ENCODE measurements at regions not wholly inside any gene's neighbourhood (a gene's known extent, or its start where the extent isn't known, plus 50 kb on each side); places are given as distances from the start of the nearest gene placed in this dataset.

DNA sequence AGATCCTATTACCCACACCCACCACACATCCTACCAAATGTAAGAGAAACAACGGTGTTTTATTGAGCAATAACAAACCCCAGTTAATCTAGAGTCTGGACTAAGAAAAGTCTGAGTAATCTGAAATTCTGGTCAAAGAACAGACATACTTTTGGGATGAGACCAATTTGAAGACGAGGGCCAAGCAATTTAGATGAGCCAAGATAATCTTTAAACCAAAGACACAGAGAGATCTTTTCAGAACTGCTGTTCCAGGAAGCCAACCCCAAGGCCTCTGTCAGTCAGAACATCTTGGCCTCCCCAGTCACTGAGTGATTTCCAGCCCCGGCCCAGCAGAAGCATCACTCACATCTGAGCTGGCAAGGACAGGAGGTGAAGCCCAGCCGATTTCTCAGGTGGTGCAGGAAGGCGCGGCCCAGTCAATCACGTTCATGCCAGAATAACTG is 118.5 kb upstream of the SYNDIG1 start:
- Histone ChIP-seq H3K36me3 (no peaks in the 10 kb centered on the region), H3K4me1 (no peaks in the 10 kb centered on the region), H3K27ac (no peak overlapping the region), H3K9me3 (no peaks in the 10 kb centered on the region), H3K4me3 (no peak overlapping the region), H3K27me3 (peaks cover 0 to 3% (median 0%) of the 10 kb centered on the region in 3 donors)
- intact Hi-C loops (cut with DNase I): no loop called here
- no peak for DNase-seq
- TF ChIP-seq POLR2A (IDR thresholded peaks at IDR 0.05): no peak
- no peak for TF ChIP-seq POLR2AphosphoS5 (IDR thresholded peaks at IDR 0.05)
- TF ChIP-seq CTCF (IDR thresholded peaks at IDR 0.05): no peak
- TF ChIP-seq EP300 (IDR thresholded peaks at IDR 0.05): no peak
- 60 to 76% methylated on average over 7 of the region's 7 CpGs for WGBS, 2 donors

GRCh38 chr20:24341781-24342180 is 127.6 kb upstream of the SYNDIG1 start:
- Histone ChIP-seq H3K36me3 (no peaks in the 10 kb centered on the region), H3K4me1 (no peaks in the 10 kb centered on the region), H3K27ac (no peak overlapping the region), H3K4me3 (no peak overlapping the region), H3K9me3 (no peaks in the 10 kb centered on the region), H3K27me3 (no peaks in the 10 kb centered on the region)
- intact Hi-C loops (cut with DNase I): no loop called here
- TF ChIP-seq EP300 (IDR thresholded peaks at IDR 0.05): no peak
- TF ChIP-seq POLR2A (IDR thresholded peaks at IDR 0.05): no peak
- no peak for TF ChIP-seq POLR2AphosphoS5 (IDR thresholded peaks at IDR 0.05)
- no peak for TF ChIP-seq CTCF (IDR thresholded peaks at IDR 0.05)
- no peak for DNase-seq
- 28 to 65% methylated on average over 3 of the region's 3 CpGs for WGBS, 2 donors

DNA sequence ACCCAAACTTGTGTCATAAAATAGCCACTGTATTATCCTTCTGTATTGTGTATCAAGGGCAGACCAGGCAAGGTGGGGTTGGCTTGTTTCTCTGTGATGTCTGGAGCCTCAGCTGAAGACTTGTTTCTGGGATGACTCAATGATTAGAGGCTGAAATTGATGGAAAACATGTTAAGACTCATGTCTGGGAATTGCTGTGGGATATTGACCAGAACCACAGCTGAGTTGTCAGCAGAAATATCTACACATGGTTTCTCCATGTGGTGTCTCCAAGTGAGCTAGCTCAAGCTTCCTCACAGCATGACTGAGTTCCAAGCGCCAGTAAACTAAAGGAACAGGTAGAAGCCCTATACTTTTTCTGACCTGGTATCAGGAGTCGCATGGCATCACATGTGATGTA is 128.5 kb upstream of the SYNDIG1 start:
- no peaks in the 10 kb centered on the region for H3K9me3 ChIP-seq
- H3K36me3 ChIP-seq: no peaks in the 10 kb centered on the region
- no peak overlapping the region for H3K4me3 ChIP-seq
- intact Hi-C loops (cut with DNase I): no loop called here
- no peak for DNase-seq
- TF ChIP-seq CTCF (IDR thresholded peaks at IDR 0.05) (no peak), EP300 (IDR thresholded peaks at IDR 0.05) (no peak), POLR2A (IDR thresholded peaks at IDR 0.05) (no peak)
- no peaks in the 10 kb centered on the region for H3K27me3 ChIP-seq
- H3K4me1 ChIP-seq: no peaks in the 10 kb centered on the region
- H3K27ac ChIP-seq: no peak overlapping the region
- WGBS, 2 donors: 94 to 98% methylated on average over 2 of the region's 2 CpGs

- Histone ChIP-seq H3K4me1 (no peaks in the 10 kb centered on the region), H3K27ac (no peak overlapping the region), H3K27me3 (no peaks in the 10 kb centered on the region), H3K4me3 (no peak overlapping the region), H3K36me3 (no peaks in the 10 kb centered on the region), H3K9me3 (no peaks in the 10 kb centered on the region)
- DNase-seq: no peak
- intact Hi-C loops (cut with DNase I): no loop called here
- WGBS, 2 donors: 79 to 86% methylated on average over 5 of the region's 5 CpGs
- no peak for TF ChIP-seq POLR2A (IDR thresholded peaks at IDR 0.05)
- no peak for TF ChIP-seq POLR2AphosphoS5 (IDR thresholded peaks at IDR 0.05)
- no peak for TF ChIP-seq EP300 (IDR thresholded peaks at IDR 0.05)
- TF ChIP-seq CTCF (IDR thresholded peaks at IDR 0.05): no peak
These were observed 130.2 kb upstream of the SYNDIG1 start for GRCh38 chr20:24339210-24339641.

DNA sequence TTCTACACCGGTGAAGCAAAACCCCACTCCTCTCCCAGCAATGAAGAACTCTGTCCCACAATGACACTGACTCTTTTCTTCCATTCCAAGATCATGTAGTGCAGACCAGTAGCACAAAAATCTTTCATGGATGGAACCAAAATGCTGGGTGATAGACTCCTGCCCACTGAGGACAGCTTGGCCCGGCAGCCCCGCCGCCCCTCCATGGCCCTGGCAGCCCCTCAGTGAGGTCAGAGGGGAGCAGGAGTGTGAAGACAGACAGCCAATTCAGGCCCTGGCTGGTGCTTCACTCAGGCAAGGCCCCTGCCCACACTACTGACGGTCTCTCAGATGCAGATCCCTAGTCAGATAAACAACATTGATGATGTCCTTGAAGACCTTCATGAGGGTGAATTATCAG is 131.9 kb upstream of the SYNDIG1 start:
- Histone ChIP-seq H3K9me3 (no peaks in the 10 kb centered on the region), H3K36me3 (no peaks in the 10 kb centered on the region), H3K27me3 (no peaks in the 10 kb centered on the region), H3K4me3 (no peak overlapping the region), H3K27ac (no peak overlapping the region), H3K4me1 (no peaks in the 10 kb centered on the region)
- no peak for DNase-seq
- intact Hi-C loops (cut with DNase I): no loop called here
- WGBS, 2 donors: 85 to 91% methylated on average over 5 of the region's 5 CpGs
- TF ChIP-seq POLR2AphosphoS5 (IDR thresholded peaks at IDR 0.05) (no peak), CTCF (IDR thresholded peaks at IDR 0.05) (no peak), EP300 (IDR thresholded peaks at IDR 0.05) (no peak), POLR2A (IDR thresholded peaks at IDR 0.05) (no peak)

Measured in sigmoid colon (tissue), 6 donors.